ENCODE measurements at regions not wholly inside any gene's neighbourhood (a gene's known extent, or its start where the extent isn't known, plus 50 kb on each side); places are given as distances from the start of the nearest gene placed in this dataset.

DNA sequence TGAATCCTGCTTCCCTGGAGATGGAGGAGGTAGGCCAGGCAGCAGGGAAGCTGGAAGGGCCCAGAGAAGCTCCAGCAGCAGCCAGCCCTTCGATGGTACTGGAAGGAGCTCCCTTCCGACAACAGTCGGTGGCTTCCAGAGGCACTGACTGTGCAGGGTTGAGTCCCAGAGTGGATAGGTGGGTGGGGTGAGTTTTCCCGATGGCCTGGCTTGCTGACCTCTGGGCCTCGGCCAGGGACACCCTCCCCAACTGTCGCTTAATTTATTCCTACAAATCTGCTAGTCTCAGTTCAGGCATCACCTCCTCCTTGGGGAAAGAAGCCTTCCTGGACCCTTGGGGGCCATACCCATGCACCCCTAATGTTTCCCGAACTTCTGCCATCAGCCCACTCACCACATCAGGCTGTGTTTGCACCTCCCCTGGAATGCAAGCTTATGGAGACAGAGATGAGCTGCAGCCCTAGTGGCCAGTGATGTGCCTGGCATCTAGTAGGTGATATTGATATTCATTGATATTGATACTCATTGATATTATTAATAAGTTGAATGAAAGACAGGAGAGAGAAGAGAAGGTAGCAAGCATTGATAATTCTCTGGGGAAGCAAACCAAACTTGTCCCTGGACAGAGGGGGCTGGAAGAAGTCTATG is 104.6 kb upstream of the BOD1 start:
- no peak for DNase-seq

DNA sequence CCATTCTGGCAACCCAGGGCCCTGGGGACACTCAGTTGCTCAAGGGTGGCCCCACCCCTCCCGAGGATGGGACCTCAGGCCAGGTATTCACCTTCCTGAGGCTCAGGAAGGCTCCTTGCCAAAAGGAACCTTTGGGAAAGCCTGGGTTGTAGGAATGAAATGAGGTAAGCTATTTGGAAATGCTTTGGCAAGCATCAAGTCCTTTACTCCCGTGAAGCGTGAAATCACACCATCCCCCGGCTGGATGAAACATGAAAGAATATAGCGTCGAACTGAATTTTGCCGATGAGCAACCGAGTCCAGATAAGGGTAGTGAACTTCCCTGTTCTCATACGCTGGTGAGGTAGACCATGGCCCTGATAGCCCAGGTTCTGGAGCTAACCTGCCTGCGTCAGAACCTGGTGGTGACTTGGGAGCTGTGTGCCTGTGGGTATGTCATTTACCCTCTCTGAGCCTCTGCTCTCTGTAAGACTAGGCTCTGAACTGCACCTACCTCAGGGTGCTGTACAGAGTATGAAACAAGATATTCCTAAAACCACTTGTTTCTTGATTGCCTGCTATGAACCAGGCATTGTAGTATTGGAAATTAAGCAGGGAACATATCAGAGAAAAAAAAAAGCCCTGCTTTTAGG is 105.3 kb upstream of the BOD1 start:
- DNase-seq: peak; percentile 28

GRCh38 chr5:173726846-173727557 is 110.6 kb upstream of the BOD1 start:
- DNase-seq: no peak

DNA sequence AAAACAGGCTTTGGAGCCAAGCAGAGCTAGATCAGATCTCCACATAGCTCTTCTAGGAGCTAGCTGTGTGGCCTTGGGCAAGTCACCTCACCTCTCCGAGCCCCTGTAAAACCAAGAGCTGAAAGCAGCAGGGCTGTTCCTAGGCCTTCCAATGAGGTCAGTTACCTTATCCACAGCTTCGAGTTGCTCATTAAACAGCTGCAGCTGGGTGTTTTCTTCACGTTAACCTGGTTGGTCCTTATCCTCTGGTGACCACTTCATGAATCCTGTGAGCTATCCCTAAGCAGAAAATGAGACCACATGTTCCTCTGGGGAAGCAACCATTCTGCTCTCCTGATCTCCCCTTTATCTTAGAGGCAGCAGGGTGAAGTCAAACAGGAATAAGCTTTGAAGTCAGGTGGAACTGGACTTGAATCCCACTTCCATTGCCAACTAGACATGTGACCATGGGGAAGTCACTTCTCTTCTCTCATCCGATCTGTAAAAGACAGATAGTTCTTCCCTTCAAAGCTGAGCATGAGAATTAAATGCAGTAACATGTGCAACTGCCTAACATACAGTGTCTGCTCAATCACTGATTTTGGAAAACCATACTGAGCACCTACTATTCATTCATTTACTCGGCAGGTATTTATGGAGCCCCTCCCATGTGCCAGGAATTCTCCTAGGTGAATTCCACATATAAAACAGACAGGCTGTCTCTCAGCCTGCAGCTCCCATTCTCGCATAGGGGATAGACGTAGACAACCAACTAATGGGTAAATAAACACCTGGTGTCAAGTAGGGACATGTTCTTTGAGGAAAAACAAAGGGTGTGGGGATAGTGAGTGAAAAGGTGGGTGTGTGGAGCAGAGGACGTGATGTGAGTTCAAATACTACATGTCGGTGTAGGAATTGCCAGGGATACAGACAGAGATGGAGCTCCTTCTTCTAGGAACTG is 111.7 kb upstream of the BOD1 start:
- no peak for DNase-seq

GRCh38 chr5:173729079-173729765 is 112.8 kb upstream of the BOD1 start:
- no peak for DNase-seq

DNA sequence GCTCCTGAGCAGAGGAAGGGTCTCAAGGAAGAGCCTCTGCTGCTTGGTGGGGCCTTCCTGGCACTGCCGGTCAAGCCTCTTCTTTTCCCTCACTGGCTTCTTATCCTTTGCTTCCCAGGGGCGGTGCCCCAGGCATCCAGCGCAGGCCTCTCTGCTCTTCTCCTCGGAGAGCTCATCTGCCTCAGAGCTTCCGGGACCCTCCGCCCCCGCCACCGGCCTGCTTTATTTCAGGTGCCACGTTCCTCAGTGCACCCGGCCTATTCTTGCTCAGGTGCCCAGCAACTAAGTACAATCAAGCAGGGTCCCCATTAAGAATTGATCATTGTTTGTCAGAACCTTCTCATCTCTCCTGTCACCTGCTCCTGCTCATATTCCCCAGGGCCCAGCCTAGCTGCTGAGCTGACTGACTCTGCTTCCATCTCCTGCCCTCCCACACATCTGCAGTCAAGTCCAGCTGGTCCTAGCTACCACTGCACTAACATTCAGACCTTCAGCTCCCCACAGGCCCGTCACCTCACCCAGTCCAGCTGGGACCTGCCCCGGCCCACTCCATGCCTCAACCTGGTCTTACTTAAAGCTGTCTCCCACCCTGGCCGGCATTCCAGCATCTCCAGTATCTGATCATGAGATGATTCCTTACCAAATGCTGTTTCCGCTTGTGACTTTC is 114.3 kb upstream of the BOD1 start:
- DNase-seq: no peak

GRCh38 chr5:173733021-173733420 is 116.6 kb upstream of the BOD1 start:
- no peak for DNase-seq

GRCh38 chr5:173733425-173733824 is 117.0 kb upstream of the BOD1 start:
- DNase-seq: no peak

DNA sequence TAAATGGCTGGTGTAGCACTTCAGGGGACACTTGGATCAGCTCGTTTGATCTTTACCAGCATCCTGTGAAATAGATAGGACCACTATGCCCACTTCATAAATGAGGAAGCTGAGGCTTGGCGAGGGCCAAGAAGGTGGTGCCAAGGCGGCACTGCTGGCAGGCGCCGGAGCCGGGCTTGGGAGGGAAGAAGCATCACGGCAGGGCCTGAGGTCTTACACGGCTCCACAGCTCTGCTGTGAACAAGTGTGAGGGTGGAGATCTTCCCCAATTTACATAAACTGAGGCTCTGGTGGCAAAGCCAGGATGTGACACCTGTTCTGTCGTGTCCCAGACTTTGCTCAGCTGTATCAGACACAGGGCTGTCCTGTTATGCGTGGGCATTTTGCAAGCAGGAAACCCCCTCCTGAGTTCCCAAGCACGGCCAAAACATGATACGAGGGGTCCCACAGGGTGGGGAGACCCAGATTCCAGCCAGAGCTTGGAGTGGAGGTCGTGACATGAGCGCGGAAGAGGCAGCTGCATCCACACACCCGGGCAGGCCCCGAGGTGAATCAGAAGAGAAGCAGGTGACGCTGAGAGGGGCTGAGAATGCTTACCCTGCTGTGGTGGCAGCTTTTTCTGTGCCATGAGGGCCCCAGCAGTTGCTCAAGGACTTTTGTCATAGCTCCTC is 117.5 kb upstream of the BOD1 start:
- no peak for DNase-seq

- DNase-seq: no peak
Measured at GRCh38 chr5:173734716-173735115, 118.3 kb upstream of the BOD1 start.

DNA sequence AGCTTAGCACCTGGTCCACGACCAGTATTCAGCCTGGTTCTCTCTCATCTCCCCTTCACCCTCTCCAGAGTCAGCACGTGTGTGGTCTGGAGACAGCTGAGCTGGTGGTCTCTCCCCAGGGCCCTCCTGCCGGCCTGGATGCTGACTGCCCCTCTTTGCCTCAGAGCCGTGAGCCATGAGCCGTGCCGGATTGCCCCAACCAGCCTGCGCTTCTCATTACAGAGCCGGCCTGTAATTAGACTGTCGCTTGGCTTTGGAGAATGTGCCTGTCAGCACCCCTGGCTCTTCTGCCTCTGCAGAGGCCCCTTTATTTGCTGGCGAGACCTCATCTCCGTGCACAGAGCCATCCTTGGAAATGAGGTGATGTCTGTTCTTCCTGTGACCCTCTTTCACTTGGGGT is 118.7 kb upstream of the BOD1 start:
- no peak for DNase-seq

DNA sequence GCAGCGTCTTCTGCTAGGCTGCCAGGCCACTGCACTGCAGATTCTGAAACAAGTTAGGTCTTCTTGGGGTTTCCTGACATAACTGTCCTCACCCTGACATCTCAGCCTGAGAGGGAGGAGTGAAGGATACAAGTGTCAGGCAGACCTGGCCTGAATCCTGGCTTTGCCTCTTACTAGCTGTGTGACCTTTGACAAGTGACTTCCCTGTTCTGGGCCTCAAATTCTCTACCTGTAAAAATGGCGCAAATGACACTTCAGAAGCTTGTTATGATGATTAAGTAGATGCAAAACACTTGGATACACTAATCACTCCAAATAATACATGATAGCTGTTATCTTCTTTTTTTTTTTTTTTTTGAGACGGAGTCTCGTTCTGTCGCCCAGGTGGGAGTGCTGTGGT is 119.2 kb upstream of the BOD1 start:
- DNase-seq: no peak

- DNase-seq: no peak
Measured at GRCh38 chr5:173736374-173736773, 119.9 kb upstream of the BOD1 start.

DNA sequence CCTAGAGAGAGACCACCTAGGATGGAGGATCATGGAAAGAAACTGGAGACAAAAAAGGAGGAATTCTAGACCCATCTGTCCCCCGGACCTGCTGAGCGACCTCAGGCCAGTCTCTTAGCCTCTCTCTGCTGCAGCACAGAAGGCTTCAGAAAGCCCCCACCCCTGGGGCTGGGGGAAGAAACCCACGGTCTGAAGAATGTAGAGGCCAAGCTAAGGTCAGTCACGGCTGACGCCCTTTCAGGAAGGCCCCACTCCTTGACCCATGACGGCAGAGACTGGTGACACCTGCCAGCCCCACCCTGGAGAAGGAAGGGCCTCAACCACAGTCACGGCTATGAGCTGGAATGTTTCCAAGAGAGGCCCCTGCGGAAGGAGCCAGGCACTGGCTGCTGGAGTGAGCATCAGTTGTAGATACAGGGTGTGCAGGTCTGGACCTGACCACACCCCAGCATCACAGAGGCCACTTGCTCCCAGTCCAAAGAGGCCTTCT is 120.5 kb upstream of the BOD1 start:
- no peak for DNase-seq

DNA sequence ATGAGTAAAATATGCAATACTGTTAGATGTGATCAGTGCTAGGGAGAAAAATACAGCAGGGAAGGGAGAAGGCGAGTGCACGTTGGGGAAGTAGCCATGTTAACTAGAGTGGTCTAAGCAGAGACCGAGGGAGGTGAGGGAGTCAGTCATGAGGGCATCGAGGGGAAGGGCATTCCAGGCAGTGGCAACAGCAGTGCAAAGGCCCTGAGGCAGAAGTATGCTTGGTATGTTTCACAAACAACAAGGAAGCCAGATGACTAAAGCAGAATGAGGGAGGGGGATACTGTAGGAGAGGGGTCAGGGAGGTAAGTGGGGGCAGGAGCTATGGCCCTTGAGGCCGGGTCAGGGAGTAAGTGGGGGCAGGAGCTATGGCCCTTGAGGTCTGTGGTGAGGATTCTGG is 123.3 kb upstream of the BOD1 start:
- DNase-seq: no peak

DNA sequence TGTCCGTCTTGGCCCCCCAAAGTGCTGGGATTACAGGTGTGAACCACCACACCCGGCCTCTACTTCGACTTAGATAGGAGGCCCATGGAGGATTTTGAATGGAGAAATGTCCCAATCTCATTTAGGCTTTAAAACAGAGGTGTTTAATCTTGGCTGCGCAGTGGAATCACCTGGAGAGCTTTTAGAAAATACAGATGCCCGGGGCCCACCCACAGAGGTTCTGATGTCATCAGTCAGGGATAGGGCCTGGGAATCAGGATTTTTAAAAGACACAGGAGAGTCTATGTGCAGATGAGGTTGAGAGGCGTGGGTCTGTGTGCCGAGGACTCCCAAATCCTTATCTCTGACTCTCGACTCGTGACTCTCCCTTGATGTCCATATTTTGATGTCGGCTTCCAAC is 124.0 kb upstream of the BOD1 start:
- DNase-seq: no peak

GRCh38 chr5:173741087-173741486 is 124.6 kb upstream of the BOD1 start:
- DNase-seq: no peak

DNA sequence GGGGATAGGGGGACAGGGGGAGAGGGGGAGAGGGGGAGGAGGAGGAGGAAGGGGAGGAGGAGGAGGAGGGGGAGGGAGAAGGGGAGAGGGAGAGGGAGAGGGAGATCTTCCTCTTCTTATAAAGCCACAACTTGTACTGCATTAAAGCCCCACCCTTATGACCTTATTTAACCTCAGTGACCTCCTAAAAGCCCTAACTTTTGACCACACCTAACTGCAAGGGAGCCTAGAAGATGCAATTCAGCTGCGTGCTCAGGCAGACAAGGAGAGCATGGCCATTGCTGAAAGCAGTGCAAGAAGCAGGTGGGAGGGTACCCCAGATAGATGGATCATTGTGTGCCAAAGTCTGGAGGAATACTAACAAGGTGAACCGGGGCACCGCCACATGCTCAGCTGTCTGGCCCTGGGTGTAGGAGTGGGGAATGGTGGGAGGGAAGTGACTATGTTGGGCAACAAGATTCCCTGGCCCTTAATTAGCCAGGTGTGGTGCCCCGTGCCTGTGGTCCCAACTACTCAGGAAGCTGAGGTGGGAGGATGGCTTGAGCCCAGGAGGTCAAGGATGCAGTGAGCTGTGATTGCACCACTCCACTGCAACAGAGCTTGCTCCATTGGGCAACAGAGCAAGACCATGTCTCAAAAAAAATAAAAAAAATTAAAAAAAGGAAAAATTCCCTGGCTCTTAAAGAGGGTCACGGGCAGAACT is 125.4 kb upstream of the BOD1 start:
- DNase-seq: no peak

DNA sequence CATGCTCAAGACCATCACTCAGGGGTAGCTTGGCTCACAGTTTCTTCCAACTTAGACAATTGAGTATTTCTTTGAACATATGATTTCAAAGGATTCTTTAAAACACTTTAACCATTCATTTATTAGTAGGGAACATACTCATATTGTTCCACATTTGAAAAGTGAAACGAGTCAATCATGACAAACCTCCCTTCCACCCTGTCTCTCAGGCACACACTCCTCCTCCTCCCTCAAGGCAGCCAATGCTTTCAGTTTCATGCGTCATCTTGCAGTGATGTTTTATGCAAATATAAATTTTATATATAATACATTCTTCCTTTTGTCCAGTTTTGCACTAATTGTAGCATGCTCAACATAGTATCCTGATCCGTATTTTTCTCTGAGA is 126.0 kb upstream of the BOD1 start:
- DNase-seq: no peak

GRCh38 chr5:173743641-173744343 is 127.3 kb upstream of the BOD1 start:
- DNase-seq: no peak

All from NCI-H1694 treated with DMSO at 0.1 percent for 48 hours (cell line).